ENCODE measurements at regions not wholly inside any gene's neighbourhood (a gene's known extent, or its start where the extent isn't known, plus 50 kb on each side); places are given as distances from the start of the nearest gene placed in this dataset.

DNA sequence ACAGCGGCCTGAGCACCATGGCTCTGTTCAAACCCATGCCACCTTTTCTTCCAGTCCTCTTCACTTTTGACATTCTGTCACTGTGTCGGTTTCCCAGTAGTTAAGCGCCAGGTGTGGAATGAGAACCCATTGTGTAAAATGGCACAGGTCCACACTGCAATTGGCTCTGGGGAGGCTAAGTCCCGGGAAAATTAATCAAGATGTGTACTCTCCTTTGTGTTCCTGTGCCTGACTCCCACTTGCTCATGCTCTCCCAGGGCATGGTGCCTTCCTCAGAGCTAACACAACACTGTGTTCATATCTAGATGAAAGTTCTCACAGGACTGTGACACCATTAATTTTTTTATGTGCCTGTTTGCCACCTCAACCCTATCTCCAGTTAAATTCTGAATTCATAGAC, 59.0 kb upstream of the BTG3 start:
- Histone ChIP-seq H3K4me1 (ENCODE audit: control insufficient read depth in 4 of 4, insufficient read depth in 4 of 4, low read length in 3 of 4) (no peaks in the 10 kb centered on the region), H3K36me3 (ENCODE audit: control insufficient read depth in 4 of 4, insufficient read depth in 3 of 4, low read depth in 1 of 4, low read length in 3 of 4) (no peaks in the 10 kb centered on the region), H3K9ac (ENCODE audit: low read depth in 1 of 2, low read length in 2 of 2) (no peak overlapping the region), H3K27ac (ENCODE audit: low read depth in 1 of 2, low read length in 2 of 2) (no peak overlapping the region), H3K9me3 (ENCODE audit: control insufficient read depth in 4 of 4, low read length in 3 of 4) (no peaks in the 10 kb centered on the region), H3K4me3 (ENCODE audit: low read depth in 1 of 3, low read length in 3 of 3) (no peak overlapping the region), H3K27me3 (ENCODE audit: control insufficient read depth in 4 of 4, insufficient read depth in 4 of 4, low read length in 3 of 4) (no peaks in the 10 kb centered on the region)
- TF ChIP-seq SP1 (IDR thresholded peaks at IDR 0.05) (no peak), JUND (IDR thresholded peaks at IDR 0.05) (no peak), FOXA1 (IDR thresholded peaks at IDR 0.05) (no peak), EGR1 (IDR thresholded peaks at IDR 0.05; ENCODE audit: low read depth in 2 of 2) (no peak), REST (IDR thresholded peaks at IDR 0.05) (no peak), NR2F2 (IDR thresholded peaks at IDR 0.05) (no peak), GABPA (IDR thresholded peaks at IDR 0.05 in 1 of 2, conservative IDR thresholded peaks at IDR 0.05 in 1 of 2) (no peak), RAD21 (IDR thresholded peaks at IDR 0.05) (no peak), FOXA2 (IDR thresholded peaks at IDR 0.05) (no peak), HNF4G (IDR thresholded peaks at IDR 0.05) (no peak), TAF1 (conservative IDR thresholded peaks at IDR 0.05) (no peak)
- TF ChIP-seq, protein P1, sequence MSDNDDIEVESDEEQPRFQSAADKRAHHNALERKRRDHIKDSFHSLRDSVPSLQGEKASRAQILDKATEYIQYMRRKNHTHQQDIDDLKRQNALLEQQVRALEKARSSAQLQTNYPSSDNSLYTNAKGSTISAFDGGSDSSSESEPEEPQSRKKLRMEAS (IDR thresholded peaks at IDR 0.05): no peak
- TF ChIP-seq, protein P2, sequence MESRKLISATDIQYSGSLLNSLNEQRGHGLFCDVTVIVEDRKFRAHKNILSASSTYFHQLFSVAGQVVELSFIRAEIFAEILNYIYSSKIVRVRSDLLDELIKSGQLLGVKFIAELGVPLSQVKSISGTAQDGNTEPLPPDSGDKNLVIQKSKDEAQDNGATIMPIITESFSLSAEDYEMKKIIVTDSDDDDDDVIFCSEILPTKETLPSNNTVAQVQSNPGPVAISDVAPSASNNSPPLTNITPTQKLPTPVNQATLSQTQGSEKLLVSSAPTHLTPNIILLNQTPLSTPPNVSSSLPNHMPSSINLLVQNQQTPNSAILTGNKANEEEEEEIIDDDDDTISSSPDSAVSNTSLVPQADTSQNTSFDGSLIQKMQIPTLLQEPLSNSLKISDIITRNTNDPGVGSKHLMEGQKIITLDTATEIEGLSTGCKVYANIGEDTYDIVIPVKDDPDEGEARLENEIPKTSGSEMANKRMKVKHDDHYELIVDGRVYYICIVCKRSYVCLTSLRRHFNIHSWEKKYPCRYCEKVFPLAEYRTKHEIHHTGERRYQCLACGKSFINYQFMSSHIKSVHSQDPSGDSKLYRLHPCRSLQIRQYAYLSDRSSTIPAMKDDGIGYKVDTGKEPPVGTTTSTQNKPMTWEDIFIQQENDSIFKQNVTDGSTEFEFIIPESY (IDR thresholded peaks at IDR 0.05): no peak
- TF ChIP-seq, protein P3, sequence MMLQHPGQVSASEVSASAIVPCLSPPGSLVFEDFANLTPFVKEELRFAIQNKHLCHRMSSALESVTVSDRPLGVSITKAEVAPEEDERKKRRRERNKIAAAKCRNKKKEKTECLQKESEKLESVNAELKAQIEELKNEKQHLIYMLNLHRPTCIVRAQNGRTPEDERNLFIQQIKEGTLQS (IDR thresholded peaks at IDR 0.05): no peak
- TF ChIP-seq, protein P4, sequence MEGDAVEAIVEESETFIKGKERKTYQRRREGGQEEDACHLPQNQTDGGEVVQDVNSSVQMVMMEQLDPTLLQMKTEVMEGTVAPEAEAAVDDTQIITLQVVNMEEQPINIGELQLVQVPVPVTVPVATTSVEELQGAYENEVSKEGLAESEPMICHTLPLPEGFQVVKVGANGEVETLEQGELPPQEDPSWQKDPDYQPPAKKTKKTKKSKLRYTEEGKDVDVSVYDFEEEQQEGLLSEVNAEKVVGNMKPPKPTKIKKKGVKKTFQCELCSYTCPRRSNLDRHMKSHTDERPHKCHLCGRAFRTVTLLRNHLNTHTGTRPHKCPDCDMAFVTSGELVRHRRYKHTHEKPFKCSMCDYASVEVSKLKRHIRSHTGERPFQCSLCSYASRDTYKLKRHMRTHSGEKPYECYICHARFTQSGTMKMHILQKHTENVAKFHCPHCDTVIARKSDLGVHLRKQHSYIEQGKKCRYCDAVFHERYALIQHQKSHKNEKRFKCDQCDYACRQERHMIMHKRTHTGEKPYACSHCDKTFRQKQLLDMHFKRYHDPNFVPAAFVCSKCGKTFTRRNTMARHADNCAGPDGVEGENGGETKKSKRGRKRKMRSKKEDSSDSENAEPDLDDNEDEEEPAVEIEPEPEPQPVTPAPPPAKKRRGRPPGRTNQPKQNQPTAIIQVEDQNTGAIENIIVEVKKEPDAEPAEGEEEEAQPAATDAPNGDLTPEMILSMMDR (IDR thresholded peaks at IDR 0.05; ENCODE audit: low read depth, low read length, missing input control): no peak
- WGBS: 65% methylated on average over 4 of the region's 4 CpGs
- no peak for DNase-seq (ENCODE audit: low spot score)

DNA sequence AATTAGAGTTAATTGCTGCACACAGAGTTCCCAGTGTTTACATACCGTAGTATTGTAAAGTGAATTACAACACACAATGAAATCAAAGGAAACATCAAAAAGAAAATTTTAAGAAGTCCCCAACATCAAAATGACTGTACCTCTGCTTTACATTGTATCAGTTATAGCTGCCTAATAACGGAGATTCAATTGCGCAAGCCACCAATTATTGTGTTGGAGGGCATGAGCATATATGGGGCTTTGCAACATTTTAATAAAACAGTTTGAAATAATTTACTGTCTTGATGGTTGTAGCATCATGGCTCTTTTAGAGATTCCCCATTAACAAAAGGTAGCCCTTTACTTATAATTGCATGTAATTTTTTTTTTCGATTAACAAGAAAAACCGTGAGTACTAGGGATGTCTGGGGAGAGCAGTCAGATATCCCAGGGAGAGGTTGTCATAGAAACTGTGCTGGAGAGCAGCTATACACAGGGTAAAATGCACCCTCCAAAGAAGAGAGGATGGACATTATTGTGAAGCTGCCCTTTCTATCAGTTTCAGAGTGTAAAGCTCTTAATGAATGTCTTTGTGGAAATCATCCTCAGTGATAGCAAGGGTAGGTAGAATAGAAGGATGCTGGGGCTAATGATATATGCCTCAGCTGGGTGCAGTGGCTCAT, 55.9 kb upstream of the BTG3 start:
- WGBS: 89% methylated on average over 5 of the region's 5 CpGs
- DNase-seq (ENCODE audit: low spot score): no peak
- no peaks in the 10 kb centered on the region for H3K27me3 ChIP-seq (ENCODE audit: control insufficient read depth in 4 of 4, insufficient read depth in 4 of 4, low read length in 3 of 4)
- no peaks in the 10 kb centered on the region for H3K4me1 ChIP-seq (ENCODE audit: control insufficient read depth in 4 of 4, insufficient read depth in 4 of 4, low read length in 3 of 4)
- H3K36me3 ChIP-seq (ENCODE audit: control insufficient read depth in 4 of 4, insufficient read depth in 3 of 4, low read depth in 1 of 4, low read length in 3 of 4): no peaks in the 10 kb centered on the region
- H3K9ac ChIP-seq (ENCODE audit: low read depth in 1 of 2, low read length in 2 of 2): no peak overlapping the region
- no peak overlapping the region for H3K4me3 ChIP-seq (ENCODE audit: low read depth in 1 of 3, low read length in 3 of 3)
- no peaks in the 10 kb centered on the region for H3K9me3 ChIP-seq (ENCODE audit: control insufficient read depth in 4 of 4, low read length in 3 of 4)
- no peak overlapping the region for H3K27ac ChIP-seq (ENCODE audit: low read depth in 1 of 2, low read length in 2 of 2)
- TF ChIP-seq, protein P3 (IDR thresholded peaks at IDR 0.05): no peak
- TF ChIP-seq, protein P1 (IDR thresholded peaks at IDR 0.05): no peak
- TF ChIP-seq FOXA1 (IDR thresholded peaks at IDR 0.05) (no peak), EGR1 (IDR thresholded peaks at IDR 0.05; ENCODE audit: low read depth in 2 of 2) (no peak), RXRA (IDR thresholded peaks at IDR 0.05) (no peak), YY1 (IDR thresholded peaks at IDR 0.05) (no peak), HNF4G (IDR thresholded peaks at IDR 0.05) (no peak), NR2F2 (IDR thresholded peaks at IDR 0.05) (no peak), RAD21 (IDR thresholded peaks at IDR 0.05) (no peak)
- TF ChIP-seq, protein P4 (IDR thresholded peaks at IDR 0.05; ENCODE audit: low read depth, low read length, missing input control): no peak

Data from liver (tissue), 8 donors.